Mesenchymal stem cell (in vitro differentiated cells and primary cell): ENCODE measurements at regions not wholly inside any gene's neighbourhood (a gene's known extent, or its start where the extent isn't known, plus 50 kb on each side); places are given as distances from the start of the nearest gene placed in this dataset.
A peak's percentile ranks its signal among the peaks of the same experiment; 100 is the strongest.

ENCODE experiments used
- DNase-seq: peaks from one replicate; pipeline ENCODE4 v3.0.0-alpha.2; 2013
- H2AFZ ChIP-seq: one replicate; pipeline ENCODE4 v1.6.1; 2013; ENCODE audit warnings: low read depth, mild to moderate bottlenecking, control low read depth, inconsistent platforms, low read length, moderate library complexity
- H2AK5ac ChIP-seq: 2 replicates; pipeline ENCODE4 v1.6.1; 2013; ENCODE audit warnings: low read length, moderate library complexity, mild to moderate bottlenecking, inconsistent platforms; ENCODE audit not compliant: severe bottlenecking
- H2BK120ac ChIP-seq: one replicate; pipeline ENCODE4 v1.6.1; 2013; ENCODE audit warnings: low read depth, mild to moderate bottlenecking, inconsistent platforms, low read length, moderate library complexity
- H2BK12ac ChIP-seq, 2 experiments: one replicate each; pipeline ENCODE4 v1.6.1; 2013; ENCODE audit warnings: inconsistent platforms in 2 of 2, low read length in 2 of 2, mild to moderate bottlenecking in 2 of 2, moderate library complexity in 2 of 2, control low read depth in 1 of 2
- H2BK15ac ChIP-seq: one replicate; pipeline ENCODE4 v1.6.1; 2013; ENCODE audit warnings: mild to moderate bottlenecking, low read depth, inconsistent platforms; ENCODE audit not compliant: poor library complexity, severe bottlenecking
- H2BK5ac ChIP-seq: 2 replicates; pipeline ENCODE4 v1.6.1; 2013; ENCODE audit warnings: low read depth, mild to moderate bottlenecking, low read length, control low read depth, inconsistent platforms; ENCODE audit not compliant: poor library complexity, severe bottlenecking
- H3K14ac ChIP-seq, 2 experiments: one replicate each; pipeline ENCODE4 v1.6.1; 2013; ENCODE audit warnings: inconsistent platforms in 2 of 2, low read length in 2 of 2, control low read depth in 1 of 2, mild to moderate bottlenecking in 1 of 2, moderate library complexity in 1 of 2
- H3K18ac ChIP-seq, 2 experiments: one replicate each; pipeline ENCODE4 v1.6.1; 2013; ENCODE audit warnings: inconsistent platforms in 2 of 2, low read length in 2 of 2, control low read depth in 1 of 2, low read depth in 1 of 2, mild to moderate bottlenecking in 1 of 2
- H3K23ac ChIP-seq, 2 experiments: one replicate each; pipeline ENCODE4 v1.6.1; 2013; ENCODE audit warnings: inconsistent platforms in 2 of 2, low read length in 2 of 2, mild to moderate bottlenecking in 2 of 2, moderate library complexity in 2 of 2, control low read depth in 1 of 2
- H3K27ac ChIP-seq: 2 replicates; pipeline ENCODE4 v1.5.1; 2013; ENCODE audit warnings: mild to moderate bottlenecking, moderate library complexity, low read length, control low read depth, inconsistent platforms; ENCODE audit not compliant: poor library complexity, severe bottlenecking
- H3K27me3 ChIP-seq, 2 experiments: 2 replicates each; pipeline versions ENCODE4 v1.6.1 to v1.7.0; 2013; ENCODE audit warnings: low read length in 2 of 2, mild to moderate bottlenecking in 2 of 2, moderate library complexity in 2 of 2, control low read depth in 1 of 2, inconsistent platforms in 1 of 2; ENCODE audit not compliant: control insufficient read depth in 1 of 2, insufficient read depth in 1 of 2
- H3K36me3 ChIP-seq, 2 experiments: 2 replicates each; pipeline versions ENCODE4 v1.6.1 to v1.7.0; 2013; ENCODE audit warnings: low read length in 2 of 2, control low read depth in 1 of 2, inconsistent platforms in 1 of 2, low read depth in 1 of 2, mild to moderate bottlenecking in 1 of 2; ENCODE audit not compliant: insufficient read depth in 2 of 2, control insufficient read depth in 1 of 2
- H3K4ac ChIP-seq, 2 experiments: one replicate each; pipeline ENCODE4 v1.6.1; 2013; ENCODE audit warnings: inconsistent platforms in 2 of 2, low read length in 2 of 2, mild to moderate bottlenecking in 2 of 2, moderate library complexity in 2 of 2, control low read depth in 1 of 2, low read depth in 1 of 2
- H3K4me1 ChIP-seq: 2 replicates; pipeline ENCODE4 v1.6.1; 2013; ENCODE audit warnings: low read depth, low read length, control low read depth; ENCODE audit not compliant: control insufficient read depth, insufficient read depth
- H3K4me2 ChIP-seq: 2 replicates; pipeline ENCODE4 v1.6.1; 2013; ENCODE audit warnings: low read length, mild to moderate bottlenecking, inconsistent platforms; ENCODE audit not compliant: poor library complexity, severe bottlenecking
- H3K4me3 ChIP-seq, 2 experiments: 2 replicates each; pipeline versions ENCODE4 v1.5.1 to v1.7.0; 2013; ENCODE audit warnings: low read length in 2 of 2, mild to moderate bottlenecking in 2 of 2, control low read depth in 1 of 2, low read depth in 1 of 2; ENCODE audit not compliant: insufficient read depth in 1 of 2
- H3K79me1 ChIP-seq: replicated peaks from 2 replicates; pipeline ENCODE4 v1.6.1; 2013; ENCODE audit warnings: mild to moderate bottlenecking, control low read depth, low read length, inconsistent platforms; ENCODE audit not compliant: poor library complexity, severe bottlenecking
- H3K9ac ChIP-seq: 2 replicates; pipeline ENCODE4 v1.7.0; 2013; ENCODE audit warnings: mild to moderate bottlenecking, low read length, moderate library complexity
- H3K9me3 ChIP-seq: 2 replicates; pipeline ENCODE4 v1.7.0; 2013; ENCODE audit warnings: mild to moderate bottlenecking, low read length; ENCODE audit not compliant: control insufficient read depth
- H4K8ac ChIP-seq: one replicate; pipeline ENCODE4 v1.6.1; 2013; ENCODE audit warnings: inconsistent platforms, mild to moderate bottlenecking, low read length, moderate library complexity
- H4K91ac ChIP-seq: one replicate; pipeline ENCODE4 v1.6.1; 2013; ENCODE audit warnings: mild to moderate bottlenecking, low read length, inconsistent platforms
- WGBS: methylation state at CpG from one replicate; pipeline ENCODE4 v1.1.7; 2013; ENCODE audit warnings: mixed read lengths; 5-methylcytosine and 5-hydroxymethylcytosine counted together

DNA sequence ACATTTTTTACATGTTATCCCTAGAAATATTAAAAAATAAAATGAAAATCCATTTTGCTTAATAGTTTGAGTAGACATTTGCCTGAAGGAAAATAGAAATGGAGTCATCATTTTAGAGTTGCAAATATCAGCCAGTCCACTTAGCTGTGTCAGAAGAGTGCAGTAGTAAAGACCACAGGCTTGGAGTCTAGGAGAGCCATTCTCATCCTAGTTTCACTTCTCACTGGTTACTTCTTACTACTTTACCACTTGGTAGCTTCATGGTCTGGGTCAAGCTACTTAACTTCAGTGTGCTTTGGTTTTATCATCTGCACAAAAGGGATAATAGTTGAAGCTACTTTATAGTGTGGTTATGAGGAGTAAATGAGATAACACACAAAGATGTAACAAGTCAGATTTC, 286.5 kb upstream of the NBEA start:
- no peak overlapping the region for H3K18ac ChIP-seq
- peaks cover 3% of the 10 kb centered on the region for H3K4me1 ChIP-seq
- H3K9ac ChIP-seq = no peak overlapping the region
- no peak overlapping the region for H4K91ac ChIP-seq
- no peak overlapping the region for H2AK5ac ChIP-seq
- no peak overlapping the region for H3K4ac ChIP-seq
- H3K27ac ChIP-seq = no peak overlapping the region
- no peak overlapping the region for H3K14ac ChIP-seq
- H2BK5ac ChIP-seq = no peak overlapping the region
- no peak overlapping the region for H2BK15ac ChIP-seq
- H3K36me3 ChIP-seq = no peaks in the 10 kb centered on the region
- no peak overlapping the region for H3K4me2 ChIP-seq
- peak; percentile 7 for DNase-seq
- H2BK12ac ChIP-seq = no peak overlapping the region
- no peak overlapping the region for H4K8ac ChIP-seq
- H3K4me3 ChIP-seq = no peak overlapping the region
- H2BK120ac ChIP-seq = no peak overlapping the region
- no peak overlapping the region for H2AFZ ChIP-seq
- H3K9me3 ChIP-seq = no peaks in the 10 kb centered on the region
- H3K27me3 ChIP-seq = no peaks in the 10 kb centered on the region
- no peaks in the 10 kb centered on the region for H3K79me1 ChIP-seq
- no peak overlapping the region for H3K23ac ChIP-seq

DNA sequence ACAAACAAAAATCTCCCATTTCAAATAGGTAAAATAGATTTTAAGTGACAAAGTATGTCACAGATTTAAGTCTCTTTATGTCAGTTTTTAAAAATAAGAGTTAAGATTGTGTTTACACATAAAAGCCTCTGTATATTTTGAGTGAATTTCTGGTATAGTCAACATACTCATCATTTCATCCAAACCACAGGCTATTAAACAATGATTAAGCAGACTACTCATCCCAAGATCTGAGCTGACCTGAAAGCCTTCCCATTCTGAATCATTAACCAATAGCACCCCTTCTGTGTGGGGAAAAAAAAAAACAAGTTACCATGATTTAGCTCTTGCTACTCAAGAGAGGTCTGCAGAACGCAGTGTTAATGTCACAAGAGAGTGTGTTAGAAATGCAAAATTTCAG, 284.4 kb upstream of the NBEA start:
- Histone ChIP-seq H3K23ac (no peak overlapping the region), H3K18ac (no peak overlapping the region), H3K4me2 (no peak overlapping the region), H3K4me3 (no peak overlapping the region), H3K27ac (peak overlapping the region; percentile 37), H3K9me3 (no peaks in the 10 kb centered on the region), H2AFZ (no peak overlapping the region), H3K27me3 (no peaks in the 10 kb centered on the region), H2BK12ac (no peak overlapping the region), H2BK15ac (no peak overlapping the region), H3K4ac (no peak overlapping the region), H3K9ac (no peak overlapping the region), H3K79me1 (no peaks in the 10 kb centered on the region), H2BK5ac (no peak overlapping the region), H2BK120ac (no peak overlapping the region), H4K91ac (no peak overlapping the region), H3K36me3 (no peaks in the 10 kb centered on the region), H3K14ac (no peak overlapping the region), H2AK5ac (no peak overlapping the region), H4K8ac (no peak overlapping the region), H3K4me1 (peaks cover 3% of the 10 kb centered on the region)
- no CpG with 5 or more reads among the region's 1 CpG for WGBS
- DNase-seq = peak; percentile 64

DNA sequence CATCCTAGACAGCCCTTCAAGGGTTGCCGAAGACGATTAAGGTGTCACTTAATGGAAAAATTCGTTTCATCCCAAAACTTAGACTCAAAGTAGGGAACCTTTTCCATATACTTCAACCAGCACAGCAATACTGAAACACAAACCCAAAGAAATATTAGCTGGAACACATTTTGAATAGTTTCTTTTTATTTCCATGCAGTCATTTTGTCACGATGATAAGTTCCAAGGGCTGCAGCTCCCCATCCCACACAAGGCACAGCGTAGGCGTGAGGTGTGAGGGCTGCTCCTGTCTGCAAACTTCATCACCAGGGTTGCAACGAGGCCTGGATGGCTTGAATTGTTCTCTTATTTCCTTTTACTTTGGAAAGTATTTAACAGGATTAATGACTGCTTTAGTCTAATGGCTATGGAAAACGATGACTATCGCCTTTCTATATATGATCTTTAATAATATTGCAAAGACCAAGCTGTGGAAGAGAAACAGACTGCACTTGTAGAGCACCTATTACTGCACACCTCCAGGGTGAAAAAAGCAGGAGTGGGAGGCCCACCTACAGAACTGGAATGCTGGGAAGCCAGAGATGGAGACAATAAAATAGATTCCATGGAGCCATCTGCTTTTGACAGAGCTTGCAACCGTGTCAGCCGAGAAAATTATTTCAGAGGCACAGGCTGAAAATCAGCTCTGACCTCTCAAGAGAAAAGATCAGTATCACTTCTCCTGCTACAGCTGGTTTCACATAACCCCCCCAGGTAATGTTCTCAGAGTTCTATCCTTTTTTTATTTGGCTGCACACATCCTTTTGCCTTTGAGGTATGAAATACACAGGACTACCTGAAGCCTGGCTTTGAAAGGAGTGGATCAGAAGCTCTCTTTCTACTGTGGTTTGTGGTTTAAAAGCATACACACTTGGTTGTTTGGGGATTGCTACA, 274.5 kb upstream of the NBEA start:
- no peak overlapping the region for H3K4me3 ChIP-seq
- no peaks in the 10 kb centered on the region for H3K27me3 ChIP-seq
- H2BK5ac ChIP-seq = no peak overlapping the region
- H2BK15ac ChIP-seq = no peak overlapping the region
- no peak overlapping the region for H3K4ac ChIP-seq
- WGBS = 94% methylated on average over 8 of the region's 11 CpGs
- no peak overlapping the region for H2AK5ac ChIP-seq
- no peak overlapping the region for H3K18ac ChIP-seq
- H3K9me3 ChIP-seq = no peaks in the 10 kb centered on the region
- H3K79me1 ChIP-seq = no peaks in the 10 kb centered on the region
- no peak overlapping the region for H2BK120ac ChIP-seq
- H3K9ac ChIP-seq = no peak overlapping the region
- no peaks in the 10 kb centered on the region for H3K36me3 ChIP-seq
- no peak overlapping the region for H2AFZ ChIP-seq
- no peak overlapping the region for H2BK12ac ChIP-seq
- H3K14ac ChIP-seq = no peak overlapping the region
- no peak overlapping the region for H3K4me2 ChIP-seq
- no peak overlapping the region for H4K8ac ChIP-seq
- H3K4me1 ChIP-seq = no peaks in the 10 kb centered on the region
- DNase-seq = no peak
- no peak overlapping the region for H3K23ac ChIP-seq
- H3K27ac ChIP-seq = no peak overlapping the region
- H4K91ac ChIP-seq = no peak overlapping the region

DNA sequence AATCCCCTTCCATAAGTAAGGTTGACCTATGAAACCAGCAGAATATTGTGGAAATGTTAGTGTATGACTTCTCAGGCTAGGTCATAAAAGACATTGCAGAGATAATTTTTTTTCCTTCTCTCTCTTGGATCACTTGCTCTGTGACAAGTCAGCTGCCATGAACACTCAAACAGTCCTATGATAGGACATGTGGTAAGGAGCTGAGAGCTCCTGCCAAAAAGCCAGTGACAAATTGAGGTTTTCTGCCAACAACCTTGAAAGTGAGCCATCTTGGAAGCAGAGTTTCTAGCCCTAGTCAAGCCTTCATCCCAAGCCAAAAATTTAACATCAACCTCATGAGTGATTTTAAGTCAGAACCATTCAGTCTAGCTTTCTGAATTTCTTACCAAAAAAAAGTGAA, 270.9 kb upstream of the NBEA start:
- no peaks in the 10 kb centered on the region for H3K27me3 ChIP-seq
- DNase-seq = no peak
- no peak overlapping the region for H2BK120ac ChIP-seq

More for the DNA sequence above, 270.9 kb upstream of the NBEA start:
- no peak overlapping the region for H2AK5ac ChIP-seq
- no peaks in the 10 kb centered on the region for H3K79me1 ChIP-seq
- H3K4me2 ChIP-seq = no peak overlapping the region
- no peak overlapping the region for H2BK15ac ChIP-seq
- no peak overlapping the region for H4K91ac ChIP-seq
- H3K4ac ChIP-seq = no peak overlapping the region
- H2BK5ac ChIP-seq = no peak overlapping the region
- H3K18ac ChIP-seq = no peak overlapping the region
- no peak overlapping the region for H2AFZ ChIP-seq
- H3K4me1 ChIP-seq = no peaks in the 10 kb centered on the region
- H3K9me3 ChIP-seq = no peaks in the 10 kb centered on the region
- no peak overlapping the region for H3K4me3 ChIP-seq
- no peak overlapping the region for H3K9ac ChIP-seq
- H3K27ac ChIP-seq = no peak overlapping the region
- H3K14ac ChIP-seq = no peak overlapping the region
- H4K8ac ChIP-seq = no peak overlapping the region
- H3K36me3 ChIP-seq = no peaks in the 10 kb centered on the region
- no peak overlapping the region for H3K23ac ChIP-seq
- H2BK12ac ChIP-seq = no peak overlapping the region
